ENCODE measurements at regions not wholly inside any gene's neighbourhood (a gene's known extent, or its start where the extent isn't known, plus 50 kb on each side); places are given as distances from the start of the nearest gene placed in this dataset.

DNA sequence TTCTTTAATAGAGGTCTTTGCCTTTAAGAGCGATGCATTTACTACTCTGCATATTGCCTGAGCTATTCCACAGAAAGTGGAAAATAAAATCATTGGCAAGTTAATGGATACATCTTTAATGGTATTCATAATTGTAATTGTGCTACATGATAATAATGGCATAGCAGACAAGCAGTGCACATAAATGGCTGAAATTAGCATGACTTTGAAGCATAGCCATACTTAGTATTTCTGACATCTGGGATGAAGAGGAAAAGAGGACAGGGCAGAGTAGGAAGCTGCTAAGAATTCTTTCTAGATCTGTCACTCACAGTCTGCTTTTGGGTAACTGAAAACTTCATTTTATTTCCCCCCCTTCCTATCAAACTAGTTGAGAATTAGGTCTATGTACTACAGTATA is 195.0 kb upstream of the NRIP1 start:
- H3K27me3 ChIP-seq (ENCODE audit: insufficient read depth, poor library complexity, severe bottlenecking), result no peaks in the 10 kb centered on the region
- H3K27ac ChIP-seq (replicated peaks), result no peak overlapping the region
- no peak overlapping the region for H3K4me3 ChIP-seq (replicated peaks; ENCODE audit: insufficient read depth, low read length)
- TF ChIP-seq, protein P1, sequence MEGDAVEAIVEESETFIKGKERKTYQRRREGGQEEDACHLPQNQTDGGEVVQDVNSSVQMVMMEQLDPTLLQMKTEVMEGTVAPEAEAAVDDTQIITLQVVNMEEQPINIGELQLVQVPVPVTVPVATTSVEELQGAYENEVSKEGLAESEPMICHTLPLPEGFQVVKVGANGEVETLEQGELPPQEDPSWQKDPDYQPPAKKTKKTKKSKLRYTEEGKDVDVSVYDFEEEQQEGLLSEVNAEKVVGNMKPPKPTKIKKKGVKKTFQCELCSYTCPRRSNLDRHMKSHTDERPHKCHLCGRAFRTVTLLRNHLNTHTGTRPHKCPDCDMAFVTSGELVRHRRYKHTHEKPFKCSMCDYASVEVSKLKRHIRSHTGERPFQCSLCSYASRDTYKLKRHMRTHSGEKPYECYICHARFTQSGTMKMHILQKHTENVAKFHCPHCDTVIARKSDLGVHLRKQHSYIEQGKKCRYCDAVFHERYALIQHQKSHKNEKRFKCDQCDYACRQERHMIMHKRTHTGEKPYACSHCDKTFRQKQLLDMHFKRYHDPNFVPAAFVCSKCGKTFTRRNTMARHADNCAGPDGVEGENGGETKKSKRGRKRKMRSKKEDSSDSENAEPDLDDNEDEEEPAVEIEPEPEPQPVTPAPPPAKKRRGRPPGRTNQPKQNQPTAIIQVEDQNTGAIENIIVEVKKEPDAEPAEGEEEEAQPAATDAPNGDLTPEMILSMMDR (IDR thresholded peaks at IDR 0.05; ENCODE audit: insufficient read depth, low read length), result no peak
- TF ChIP-seq GABPA (IDR thresholded peaks at IDR 0.05; ENCODE audit: low read depth), result no peak
- TF ChIP-seq, protein P2, sequence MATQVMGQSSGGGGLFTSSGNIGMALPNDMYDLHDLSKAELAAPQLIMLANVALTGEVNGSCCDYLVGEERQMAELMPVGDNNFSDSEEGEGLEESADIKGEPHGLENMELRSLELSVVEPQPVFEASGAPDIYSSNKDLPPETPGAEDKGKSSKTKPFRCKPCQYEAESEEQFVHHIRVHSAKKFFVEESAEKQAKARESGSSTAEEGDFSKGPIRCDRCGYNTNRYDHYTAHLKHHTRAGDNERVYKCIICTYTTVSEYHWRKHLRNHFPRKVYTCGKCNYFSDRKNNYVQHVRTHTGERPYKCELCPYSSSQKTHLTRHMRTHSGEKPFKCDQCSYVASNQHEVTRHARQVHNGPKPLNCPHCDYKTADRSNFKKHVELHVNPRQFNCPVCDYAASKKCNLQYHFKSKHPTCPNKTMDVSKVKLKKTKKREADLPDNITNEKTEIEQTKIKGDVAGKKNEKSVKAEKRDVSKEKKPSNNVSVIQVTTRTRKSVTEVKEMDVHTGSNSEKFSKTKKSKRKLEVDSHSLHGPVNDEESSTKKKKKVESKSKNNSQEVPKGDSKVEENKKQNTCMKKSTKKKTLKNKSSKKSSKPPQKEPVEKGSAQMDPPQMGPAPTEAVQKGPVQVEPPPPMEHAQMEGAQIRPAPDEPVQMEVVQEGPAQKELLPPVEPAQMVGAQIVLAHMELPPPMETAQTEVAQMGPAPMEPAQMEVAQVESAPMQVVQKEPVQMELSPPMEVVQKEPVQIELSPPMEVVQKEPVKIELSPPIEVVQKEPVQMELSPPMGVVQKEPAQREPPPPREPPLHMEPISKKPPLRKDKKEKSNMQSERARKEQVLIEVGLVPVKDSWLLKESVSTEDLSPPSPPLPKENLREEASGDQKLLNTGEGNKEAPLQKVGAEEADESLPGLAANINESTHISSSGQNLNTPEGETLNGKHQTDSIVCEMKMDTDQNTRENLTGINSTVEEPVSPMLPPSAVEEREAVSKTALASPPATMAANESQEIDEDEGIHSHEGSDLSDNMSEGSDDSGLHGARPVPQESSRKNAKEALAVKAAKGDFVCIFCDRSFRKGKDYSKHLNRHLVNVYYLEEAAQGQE (IDR thresholded peaks at IDR 0.05; ENCODE audit: insufficient replicate concordance, low read depth), result no peak
- TF ChIP-seq POLR2AphosphoS5 (IDR thresholded peaks at IDR 0.05; ENCODE audit: low read depth), result no peak
- no peak for TF ChIP-seq SPI1 (IDR thresholded peaks at IDR 0.05; ENCODE audit: borderline replicate concordance, low read depth)
- no peak for DNase-seq (ENCODE audit: low read depth in 1 of 2, low spot score in 1 of 2)

DNA sequence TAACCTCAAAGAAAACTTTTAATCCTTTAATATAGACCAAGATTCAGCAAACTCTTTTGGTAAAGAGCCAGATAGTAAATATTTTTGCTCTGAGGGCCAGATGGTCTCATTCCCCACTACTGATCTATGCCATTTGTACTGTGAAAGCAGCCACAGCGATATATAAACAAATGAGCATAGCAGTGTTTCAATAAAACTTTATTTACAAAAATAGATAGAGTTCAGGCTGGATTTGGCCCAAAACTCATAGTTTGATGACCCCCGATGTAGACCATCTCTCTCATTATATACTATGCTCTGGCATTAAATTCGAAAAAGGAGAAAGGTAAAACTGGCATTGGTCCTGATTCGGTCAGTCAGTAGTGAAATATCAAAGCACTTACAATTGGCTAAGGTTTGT is 195.8 kb upstream of the NRIP1 start:
- Histone ChIP-seq H3K27ac (replicated peaks) (no peak overlapping the region), H3K4me3 (replicated peaks; ENCODE audit: insufficient read depth, low read length) (no peak overlapping the region), H3K27me3 (ENCODE audit: insufficient read depth, poor library complexity, severe bottlenecking) (no peaks in the 10 kb centered on the region)
- TF ChIP-seq POLR2AphosphoS5 (IDR thresholded peaks at IDR 0.05; ENCODE audit: low read depth) (no peak), GABPA (IDR thresholded peaks at IDR 0.05; ENCODE audit: low read depth) (no peak), SPI1 (IDR thresholded peaks at IDR 0.05; ENCODE audit: borderline replicate concordance, low read depth) (no peak)
- TF ChIP-seq, protein P1 (IDR thresholded peaks at IDR 0.05; ENCODE audit: insufficient read depth, low read length), result no peak
- TF ChIP-seq, protein P2 (IDR thresholded peaks at IDR 0.05; ENCODE audit: insufficient replicate concordance, low read depth), result no peak
- no peak for DNase-seq (ENCODE audit: low read depth in 1 of 2, low spot score in 1 of 2)

DNA sequence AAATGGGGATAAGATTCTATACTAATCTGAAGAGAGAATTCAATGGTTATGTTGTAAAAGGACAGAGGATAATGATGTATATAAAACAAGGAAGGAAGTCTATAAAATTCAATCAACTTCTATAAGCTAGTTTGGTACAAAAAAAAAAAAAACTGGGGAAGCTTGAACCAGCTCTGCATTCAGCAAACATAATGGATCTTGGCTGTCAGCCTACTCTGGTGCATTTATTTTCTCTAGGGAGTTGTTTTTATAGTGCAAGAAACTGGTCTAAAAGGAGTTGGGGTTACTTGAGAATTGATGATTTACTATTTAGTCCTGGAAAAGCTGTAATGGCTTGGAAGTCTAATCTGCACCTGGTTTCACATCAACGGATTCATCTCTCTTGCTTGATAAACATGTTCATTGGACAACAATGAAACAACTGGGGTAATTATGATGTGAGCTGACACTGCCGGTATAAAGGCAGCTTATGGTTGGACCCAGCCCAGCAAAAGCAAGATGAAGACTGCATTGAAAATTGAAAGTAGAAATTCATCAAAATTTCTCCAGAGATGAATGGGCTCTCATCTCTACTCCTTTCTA is 199.4 kb upstream of the NRIP1 start:
- no peak for TF ChIP-seq POLR2AphosphoS5 (IDR thresholded peaks at IDR 0.05; ENCODE audit: low read depth)
- no peak for TF ChIP-seq GABPA (IDR thresholded peaks at IDR 0.05; ENCODE audit: low read depth)
- TF ChIP-seq SPI1 (IDR thresholded peaks at IDR 0.05; ENCODE audit: borderline replicate concordance, low read depth), result no peak
- TF ChIP-seq, protein P1 (IDR thresholded peaks at IDR 0.05; ENCODE audit: insufficient read depth, low read length), result no peak
- TF ChIP-seq, protein P2 (IDR thresholded peaks at IDR 0.05; ENCODE audit: insufficient replicate concordance, low read depth), result no peak
- DNase-seq (ENCODE audit: low read depth in 1 of 2, low spot score in 1 of 2), result no peak
- Histone ChIP-seq H3K27me3 (ENCODE audit: insufficient read depth, poor library complexity, severe bottlenecking) (no peaks in the 10 kb centered on the region), H3K27ac (replicated peaks) (no peak overlapping the region), H3K4me3 (replicated peaks; ENCODE audit: insufficient read depth, low read length) (no peak overlapping the region)
